ENCODE measurements at regions not wholly inside any gene's neighbourhood (a gene's known extent, or its start where the extent isn't known, plus 50 kb on each side); places are given as distances from the start of the nearest gene placed in this dataset.

DNA sequence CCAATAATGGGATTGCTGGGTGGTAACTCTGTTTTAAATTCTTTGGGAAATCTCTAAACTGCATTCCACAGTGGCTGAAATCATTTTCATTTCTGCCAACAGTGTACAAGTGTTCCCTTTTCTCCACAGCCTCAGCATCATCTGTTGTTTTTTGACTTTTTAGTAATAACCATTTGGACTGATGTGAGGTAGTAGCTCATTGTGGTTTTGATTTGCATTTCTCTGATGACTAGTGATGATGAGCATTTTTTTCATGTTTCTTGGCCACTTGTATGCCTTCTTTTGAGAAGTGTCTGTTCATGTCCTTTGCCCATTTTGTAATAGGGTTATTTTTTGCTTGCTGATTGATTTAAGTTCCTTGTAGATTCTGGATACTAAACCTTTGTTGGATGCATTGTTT is 131.9 kb upstream of the B3GALT2 start:
- no peaks in the 10 kb centered on the region for H3K36me3 Mint-ChIP-seq (ENCODE audit: insufficient read depth, unreplicated experiment)
- intact Hi-C loops (cut with micrococcal nuclease) = no loop called here
- TF ChIP-seq, protein P1, sequence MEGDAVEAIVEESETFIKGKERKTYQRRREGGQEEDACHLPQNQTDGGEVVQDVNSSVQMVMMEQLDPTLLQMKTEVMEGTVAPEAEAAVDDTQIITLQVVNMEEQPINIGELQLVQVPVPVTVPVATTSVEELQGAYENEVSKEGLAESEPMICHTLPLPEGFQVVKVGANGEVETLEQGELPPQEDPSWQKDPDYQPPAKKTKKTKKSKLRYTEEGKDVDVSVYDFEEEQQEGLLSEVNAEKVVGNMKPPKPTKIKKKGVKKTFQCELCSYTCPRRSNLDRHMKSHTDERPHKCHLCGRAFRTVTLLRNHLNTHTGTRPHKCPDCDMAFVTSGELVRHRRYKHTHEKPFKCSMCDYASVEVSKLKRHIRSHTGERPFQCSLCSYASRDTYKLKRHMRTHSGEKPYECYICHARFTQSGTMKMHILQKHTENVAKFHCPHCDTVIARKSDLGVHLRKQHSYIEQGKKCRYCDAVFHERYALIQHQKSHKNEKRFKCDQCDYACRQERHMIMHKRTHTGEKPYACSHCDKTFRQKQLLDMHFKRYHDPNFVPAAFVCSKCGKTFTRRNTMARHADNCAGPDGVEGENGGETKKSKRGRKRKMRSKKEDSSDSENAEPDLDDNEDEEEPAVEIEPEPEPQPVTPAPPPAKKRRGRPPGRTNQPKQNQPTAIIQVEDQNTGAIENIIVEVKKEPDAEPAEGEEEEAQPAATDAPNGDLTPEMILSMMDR (IDR thresholded peaks at IDR 0.05; ENCODE audit: unreplicated experiment) = no peak
- no peak overlapping the region for H3K27ac Mint-ChIP-seq (ENCODE audit: low read depth, unreplicated experiment)
- ChIA-PET POLR2A (no interaction called here), CTCF (interaction anchor here (0.5 kb wide), 1 partner anchor 286 kb away, joined by 3 read pairs; no protein-coding TSS in a partner anchor)
- no peak overlapping the region for H3K4me3 Mint-ChIP-seq (ENCODE audit: unreplicated experiment)
- H3K4me1 Mint-ChIP-seq (ENCODE audit: insufficient read depth, unreplicated experiment) = peaks cover 18% of the 10 kb centered on the region
- H3K9me3 Mint-ChIP-seq (ENCODE audit: unreplicated experiment) = peaks cover 8% of the 10 kb centered on the region
- no TSS peak for BruUV-seq (replicated peaks)
- H3K27me3 Mint-ChIP-seq (ENCODE audit: insufficient read depth, unreplicated experiment) = no peaks in the 10 kb centered on the region
- no peak for DNase-seq (ENCODE audit: unreplicated experiment)

DNA sequence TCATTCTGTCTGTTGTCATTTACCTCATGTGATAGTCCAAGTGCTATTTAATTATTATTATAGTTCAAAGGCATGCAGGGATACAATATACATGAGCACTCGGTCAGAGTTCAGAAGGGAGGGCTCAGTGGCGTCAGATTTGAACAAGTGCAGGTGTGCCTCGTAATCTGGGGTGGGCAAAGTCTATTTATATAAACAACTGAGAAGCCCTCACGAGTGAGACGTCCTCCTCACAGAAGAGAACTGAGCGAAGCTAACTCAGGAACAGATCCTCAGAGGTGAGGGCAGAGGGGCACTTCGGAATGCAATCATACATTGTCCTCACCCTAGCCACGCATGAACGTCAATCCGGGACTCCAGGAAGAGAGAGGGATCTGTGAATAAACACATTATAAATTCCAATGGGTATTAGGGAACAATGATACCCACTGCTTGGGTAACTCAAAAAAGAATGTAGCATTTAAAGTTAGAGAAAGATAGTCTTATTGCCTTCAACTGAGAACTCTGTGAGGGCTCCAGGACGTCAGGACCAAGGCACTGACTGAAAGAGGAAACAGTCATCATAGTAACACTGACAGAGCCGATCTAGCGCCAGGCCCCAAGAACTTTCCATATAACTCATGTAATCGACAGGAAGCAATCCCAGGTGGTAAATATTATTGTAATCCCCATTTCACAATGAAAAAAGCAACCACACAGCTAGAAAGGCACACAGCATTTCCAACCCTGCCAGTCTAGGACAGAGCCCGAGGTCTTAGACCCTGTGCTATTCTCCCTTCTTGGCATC is 127.1 kb upstream of the B3GALT2 start:
- no TSS peak for BruUV-seq (replicated peaks)
- no peaks in the 10 kb centered on the region for H3K4me1 Mint-ChIP-seq (ENCODE audit: insufficient read depth, unreplicated experiment)
- no peaks in the 10 kb centered on the region for H3K27me3 Mint-ChIP-seq (ENCODE audit: insufficient read depth, unreplicated experiment)
- H3K27ac Mint-ChIP-seq (ENCODE audit: low read depth, unreplicated experiment) = no peak overlapping the region
- H3K9me3 Mint-ChIP-seq (ENCODE audit: unreplicated experiment) = no peaks in the 10 kb centered on the region
- H3K36me3 Mint-ChIP-seq (ENCODE audit: insufficient read depth, unreplicated experiment) = no peaks in the 10 kb centered on the region
- no peak overlapping the region for H3K4me3 Mint-ChIP-seq (ENCODE audit: unreplicated experiment)
- intact Hi-C loops (cut with micrococcal nuclease) = no loop called here
- POLR2A ChIA-PET = interaction anchor here (0.7 kb wide), 1 partner anchor 780 kb away, joined by 3 read pairs; no protein-coding TSS in a partner anchor
- TF ChIP-seq, protein P1 (IDR thresholded peaks at IDR 0.05; ENCODE audit: unreplicated experiment) = no peak
- CTCF ChIA-PET = interaction anchor here (1.0 kb wide), 1 partner anchor 13 kb away, joined by 3 read pairs; no protein-coding TSS in a partner anchor
- DNase-seq (ENCODE audit: unreplicated experiment) = no peak

DNA sequence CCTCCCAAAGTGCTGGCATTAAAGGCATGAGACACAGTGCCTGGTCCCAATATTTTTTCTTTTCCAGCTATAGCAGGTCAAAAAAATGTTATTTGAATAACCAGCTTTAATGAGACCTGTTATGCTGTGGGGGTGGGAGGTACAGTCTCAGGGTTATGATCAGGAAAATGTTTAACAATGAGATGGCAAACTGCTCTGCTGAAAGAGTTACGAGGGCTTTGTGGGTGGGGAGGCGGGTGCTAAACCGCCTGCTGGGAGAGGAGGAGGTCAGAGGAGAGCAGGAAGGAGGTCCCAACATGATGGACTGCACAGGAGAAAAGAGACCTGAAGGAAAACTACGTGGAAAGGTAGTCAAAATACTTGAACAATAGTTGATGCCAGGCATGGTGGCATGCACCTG is 126.0 kb upstream of the B3GALT2 start:
- DNase-seq (ENCODE audit: unreplicated experiment) = no peak
- Mint-ChIP-seq H3K9me3 (ENCODE audit: unreplicated experiment) (no peaks in the 10 kb centered on the region), H3K4me3 (ENCODE audit: unreplicated experiment) (no peak overlapping the region), H3K27ac (ENCODE audit: low read depth, unreplicated experiment) (no peak overlapping the region), H3K27me3 (ENCODE audit: insufficient read depth, unreplicated experiment) (no peaks in the 10 kb centered on the region), H3K4me1 (ENCODE audit: insufficient read depth, unreplicated experiment) (no peaks in the 10 kb centered on the region), H3K36me3 (ENCODE audit: insufficient read depth, unreplicated experiment) (no peaks in the 10 kb centered on the region)
- CTCF ChIA-PET = interaction anchor here (0.5 kb wide), 1 partner anchor 25 kb away, joined by 3 read pairs; no protein-coding TSS in a partner anchor
- POLR2A ChIA-PET = no interaction called here
- TF ChIP-seq, protein P1 (IDR thresholded peaks at IDR 0.05; ENCODE audit: unreplicated experiment) = no peak
- intact Hi-C loops (cut with micrococcal nuclease) = no loop called here
- BruUV-seq (replicated peaks) = no TSS peak

DNA sequence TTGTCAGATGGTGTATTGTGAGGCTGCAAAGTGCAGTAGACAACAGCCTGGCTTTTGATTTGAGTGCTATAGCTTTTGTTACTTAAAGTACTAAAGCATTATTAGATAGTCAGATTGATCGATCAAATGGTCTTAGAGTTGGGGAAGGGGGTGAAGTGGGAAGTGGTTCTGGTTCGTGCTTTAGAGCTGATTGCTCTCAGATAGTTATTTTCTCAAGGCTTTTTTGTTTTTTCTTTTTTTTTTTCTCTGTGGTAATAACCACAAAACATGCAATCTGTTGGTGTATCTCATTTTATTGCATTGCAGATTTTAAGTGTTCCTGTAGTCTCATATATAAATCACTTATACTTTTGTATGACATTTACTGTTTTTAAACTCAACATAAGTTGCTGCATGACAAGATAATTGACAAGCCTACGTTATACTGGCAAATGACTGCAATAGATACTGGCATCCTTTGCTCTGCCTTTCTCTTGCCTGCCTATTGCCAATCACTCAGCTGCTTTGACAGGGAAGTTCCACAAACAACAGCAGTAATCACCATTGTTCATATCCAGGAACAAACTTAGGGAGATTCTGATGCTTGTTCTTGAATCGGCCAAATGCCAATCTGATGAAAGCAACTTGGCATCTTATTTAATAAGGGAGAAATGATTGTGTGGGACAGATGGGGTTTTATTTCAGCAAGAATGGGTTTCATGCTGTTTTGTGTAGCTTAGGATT is 125.0 kb upstream of the B3GALT2 start:
- no peaks in the 10 kb centered on the region for H3K9me3 Mint-ChIP-seq (ENCODE audit: unreplicated experiment)
- H3K36me3 Mint-ChIP-seq (ENCODE audit: insufficient read depth, unreplicated experiment) = no peaks in the 10 kb centered on the region
- intact Hi-C loops (cut with micrococcal nuclease) = no loop called here
- ChIA-PET CTCF (interaction anchor here (0.5 to 0.8 kb wide), 6 partner anchors 10 to 225 kb away, joined by 3 to 5 read pairs (median 4); no protein-coding TSS in a partner anchor), POLR2A (interaction anchor here (1.0 kb wide), 1 partner anchor 10 kb away, joined by 3 read pairs; no protein-coding TSS in a partner anchor)
- no peak overlapping the region for H3K27ac Mint-ChIP-seq (ENCODE audit: low read depth, unreplicated experiment)
- H3K4me1 Mint-ChIP-seq (ENCODE audit: insufficient read depth, unreplicated experiment) = no peaks in the 10 kb centered on the region
- no peaks in the 10 kb centered on the region for H3K27me3 Mint-ChIP-seq (ENCODE audit: insufficient read depth, unreplicated experiment)
- H3K4me3 Mint-ChIP-seq (ENCODE audit: unreplicated experiment) = no peak overlapping the region
- BruUV-seq (replicated peaks) = no TSS peak
- DNase-seq (ENCODE audit: unreplicated experiment) = no peak
- TF ChIP-seq, protein P1 (IDR thresholded peaks at IDR 0.05; ENCODE audit: unreplicated experiment) = no peak
